Activated naive CD8-positive, alpha-beta T cell treated with anti-CD3 and anti-CD28 coated beads, Interleukin-2, amount 50 U/mL, for 24 hours (primary cell): ENCODE measurements at regions not wholly inside any gene's neighbourhood (a gene's known extent, or its start where the extent isn't known, plus 50 kb on each side); places are given as distances from the start of the nearest gene placed in this dataset.

Experiments used
- ATAC-seq: fragments of 150-1000 bp; cut with Tn5 transposase; one replicate; pipeline ENCODE4 v1.10.0; 2021
- DNase-seq: peaks from one replicate; pipeline ENCODE4 v3.0.0; 2021
- H3K27ac Mint-ChIP-seq: one replicate; pipeline ENCODE4 v1.8.0; 2021; ENCODE audit warnings: mild to moderate bottlenecking, mixed read lengths
- H3K27me3 Mint-ChIP-seq: one replicate; pipeline ENCODE4 v1.8.0; 2021; ENCODE audit warnings: mixed read lengths
- H3K36me3 Mint-ChIP-seq: one replicate; pipeline ENCODE4 v1.8.0; 2021; ENCODE audit warnings: low read depth, mixed read lengths
- H3K4me1 Mint-ChIP-seq: one replicate; pipeline ENCODE4 v1.8.0; 2021; ENCODE audit warnings: mixed read lengths
- H3K4me3 Mint-ChIP-seq: one replicate; pipeline ENCODE4 v1.8.0; 2021; ENCODE audit warnings: mild to moderate bottlenecking, moderate library complexity, mixed read lengths
- H3K9me3 Mint-ChIP-seq: one replicate; pipeline ENCODE4 v1.8.0; 2021; ENCODE audit warnings: mixed read lengths

GRCh38 chr10:3681642-3682554, 103.1 kb downstream of the KLF6 start:
- no peaks in the 10 kb centered on the region for H3K27me3 Mint-ChIP-seq
- no peak for ATAC-seq

GRCh38 chr10:3679950-3680629, 104.9 kb downstream of the KLF6 start:
- DNase-seq: no peak
- no peaks in the 10 kb centered on the region for H3K27me3 Mint-ChIP-seq
- no peak overlapping the region for H3K4me3 Mint-ChIP-seq
- ATAC-seq: no peak
- no peak overlapping the region for H3K27ac Mint-ChIP-seq
- H3K36me3 Mint-ChIP-seq: no peaks in the 10 kb centered on the region
- no peaks in the 10 kb centered on the region for H3K9me3 Mint-ChIP-seq
- H3K4me1 Mint-ChIP-seq: peaks cover 16% of the 10 kb centered on the region

More at GRCh38 chr10:3681642-3682554, 103.1 kb downstream of the KLF6 start:
- DNase-seq: no peak
- Mint-ChIP-seq H3K36me3 (no peaks in the 10 kb centered on the region), H3K9me3 (no peaks in the 10 kb centered on the region), H3K27ac (no peak overlapping the region), H3K4me3 (no peak overlapping the region), H3K4me1 (peaks cover 19% of the 10 kb centered on the region)

GRCh38 chr10:3678629-3679227, 106.3 kb downstream of the KLF6 start:
- no peak overlapping the region for H3K4me3 Mint-ChIP-seq
- DNase-seq (no peak), ATAC-seq (no peak)
- peaks cover 2% of the 10 kb centered on the region for H3K4me1 Mint-ChIP-seq
- no peak overlapping the region for H3K27ac Mint-ChIP-seq
- H3K27me3 Mint-ChIP-seq: no peaks in the 10 kb centered on the region
- H3K36me3 Mint-ChIP-seq: no peaks in the 10 kb centered on the region
- H3K9me3 Mint-ChIP-seq: no peaks in the 10 kb centered on the region

DNA sequence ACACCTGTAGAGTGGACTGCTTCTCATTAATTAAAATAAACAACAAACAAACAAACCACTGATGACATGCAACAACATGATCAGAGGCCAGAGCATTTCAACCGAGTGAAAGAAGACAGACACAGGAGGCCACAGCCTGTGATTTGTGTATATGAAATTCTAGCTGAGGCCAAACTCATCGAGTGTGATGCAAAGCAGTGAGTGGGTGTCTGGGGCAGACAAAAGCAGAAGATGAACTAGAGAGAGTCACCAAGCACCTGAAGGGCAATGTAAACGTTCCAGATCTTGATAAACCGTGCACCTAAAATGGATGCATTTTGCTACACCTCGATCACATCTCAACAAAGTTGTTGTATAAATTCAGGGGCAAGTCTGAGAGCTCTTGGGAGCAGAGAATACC, 108.4 kb downstream of the KLF6 start:
- H3K27ac Mint-ChIP-seq: no peak overlapping the region
- ATAC-seq (no peak), DNase-seq (no peak)
- no peaks in the 10 kb centered on the region for H3K9me3 Mint-ChIP-seq
- no peaks in the 10 kb centered on the region for H3K4me1 Mint-ChIP-seq
- H3K27me3 Mint-ChIP-seq: no peaks in the 10 kb centered on the region
- H3K4me3 Mint-ChIP-seq: no peak overlapping the region
- no peaks in the 10 kb centered on the region for H3K36me3 Mint-ChIP-seq

- no peak overlapping the region for H3K27ac Mint-ChIP-seq
- no peaks in the 10 kb centered on the region for H3K27me3 Mint-ChIP-seq
- H3K4me3 Mint-ChIP-seq: no peak overlapping the region
- H3K9me3 Mint-ChIP-seq: no peaks in the 10 kb centered on the region
- ATAC-seq: no peak
- H3K36me3 Mint-ChIP-seq: no peaks in the 10 kb centered on the region
- peaks cover 27% of the 10 kb centered on the region for H3K4me1 Mint-ChIP-seq
- no peak for DNase-seq
These were observed 112.8 kb downstream of the KLF6 start for GRCh38 chr10:3672220-3672619.

DNA sequence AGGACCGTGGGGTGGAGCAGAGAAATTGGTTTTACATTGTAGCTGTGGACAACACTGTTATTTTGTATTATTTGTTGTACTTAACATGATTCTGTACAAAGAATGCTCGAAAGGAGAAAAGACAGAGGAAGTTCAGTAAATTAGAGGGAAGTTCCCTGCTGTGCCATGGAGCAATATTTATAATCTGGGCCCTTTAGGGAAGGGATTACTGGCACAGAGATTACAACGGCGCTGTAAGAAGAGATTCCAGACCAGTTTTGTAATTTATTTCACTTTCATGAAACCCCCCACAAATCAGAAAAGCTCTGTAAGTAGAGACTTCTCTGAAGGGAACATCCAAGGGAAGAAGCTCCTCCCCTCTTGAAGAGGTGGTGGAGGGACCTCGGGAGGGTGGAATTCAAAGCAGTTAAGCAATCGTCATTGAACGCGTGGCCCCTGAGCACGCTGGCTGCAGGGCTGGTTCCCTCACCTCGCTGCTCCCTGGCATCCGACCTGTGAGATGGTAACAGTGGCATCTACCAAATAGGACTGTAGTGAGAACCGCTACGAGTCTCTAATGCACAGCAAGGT, 113.5 kb downstream of the KLF6 start:
- no peak overlapping the region for H3K4me3 Mint-ChIP-seq
- DNase-seq (no peak), ATAC-seq (no peak)
- no peaks in the 10 kb centered on the region for H3K36me3 Mint-ChIP-seq
- no peak overlapping the region for H3K27ac Mint-ChIP-seq
- H3K27me3 Mint-ChIP-seq: no peaks in the 10 kb centered on the region
- no peaks in the 10 kb centered on the region for H3K9me3 Mint-ChIP-seq
- peaks cover 35% of the 10 kb centered on the region for H3K4me1 Mint-ChIP-seq

- peak overlapping the region; percentile 74 for H3K27ac Mint-ChIP-seq
- peak overlapping the region; percentile 72 for H3K4me3 Mint-ChIP-seq
- no peaks in the 10 kb centered on the region for H3K27me3 Mint-ChIP-seq
- peaks cover 40% of the 10 kb centered on the region for H3K4me1 Mint-ChIP-seq
- DNase-seq (no peak), ATAC-seq (no peak)
- no peaks in the 10 kb centered on the region for H3K9me3 Mint-ChIP-seq
- no peaks in the 10 kb centered on the region for H3K36me3 Mint-ChIP-seq
These were observed 116.1 kb downstream of the KLF6 start for GRCh38 chr10:3668966-3669330.

DNA sequence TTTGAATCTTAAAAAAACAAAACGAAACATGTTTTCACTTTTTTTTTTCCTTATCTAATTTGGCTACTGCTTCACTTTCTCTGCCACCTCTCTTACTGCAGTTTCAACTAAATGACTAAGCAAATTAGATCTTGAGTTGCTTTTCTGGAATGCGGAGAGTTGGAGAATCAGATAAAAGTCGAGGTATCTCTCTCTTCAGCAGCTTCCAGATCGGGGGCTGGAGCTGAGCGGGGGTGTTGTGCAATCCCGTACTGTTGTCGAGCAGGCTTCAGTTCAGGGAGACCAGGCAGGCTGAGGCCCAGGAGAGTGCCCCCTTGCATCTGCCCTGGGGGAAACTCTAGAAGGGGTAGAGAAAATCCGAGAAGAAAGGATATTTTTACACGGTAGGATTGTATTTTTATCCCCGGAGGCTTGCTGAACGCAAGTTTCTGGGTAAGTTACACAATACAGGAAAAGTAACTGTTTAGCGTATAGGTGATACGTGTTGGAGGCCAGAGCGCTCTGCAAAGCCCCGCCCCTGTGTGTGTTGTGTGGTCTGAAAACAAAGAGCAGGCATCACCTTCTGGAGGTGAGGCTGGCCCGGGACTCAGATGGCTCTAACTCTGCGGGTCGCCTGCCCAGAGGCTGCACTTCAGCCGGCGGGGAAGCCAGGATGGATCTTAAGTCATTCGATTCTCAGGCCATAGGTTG, 116.6 kb downstream of the KLF6 start:
- DNase-seq (peak; percentile 53), ATAC-seq (peak; percentile 74)
- Mint-ChIP-seq H3K4me1 (peaks cover 40% of the 10 kb centered on the region), H3K27me3 (no peaks in the 10 kb centered on the region), H3K9me3 (no peaks in the 10 kb centered on the region), H3K4me3 (peak overlapping the region; percentile 72), H3K36me3 (no peaks in the 10 kb centered on the region), H3K27ac (peak overlapping the region; percentile 74)

- no peaks in the 10 kb centered on the region for H3K27me3 Mint-ChIP-seq
- H3K36me3 Mint-ChIP-seq: no peaks in the 10 kb centered on the region
- peak; percentile 51 for ATAC-seq
These were observed 118.3 kb downstream of the KLF6 start for GRCh38 chr10:3666525-3667302.

DNA sequence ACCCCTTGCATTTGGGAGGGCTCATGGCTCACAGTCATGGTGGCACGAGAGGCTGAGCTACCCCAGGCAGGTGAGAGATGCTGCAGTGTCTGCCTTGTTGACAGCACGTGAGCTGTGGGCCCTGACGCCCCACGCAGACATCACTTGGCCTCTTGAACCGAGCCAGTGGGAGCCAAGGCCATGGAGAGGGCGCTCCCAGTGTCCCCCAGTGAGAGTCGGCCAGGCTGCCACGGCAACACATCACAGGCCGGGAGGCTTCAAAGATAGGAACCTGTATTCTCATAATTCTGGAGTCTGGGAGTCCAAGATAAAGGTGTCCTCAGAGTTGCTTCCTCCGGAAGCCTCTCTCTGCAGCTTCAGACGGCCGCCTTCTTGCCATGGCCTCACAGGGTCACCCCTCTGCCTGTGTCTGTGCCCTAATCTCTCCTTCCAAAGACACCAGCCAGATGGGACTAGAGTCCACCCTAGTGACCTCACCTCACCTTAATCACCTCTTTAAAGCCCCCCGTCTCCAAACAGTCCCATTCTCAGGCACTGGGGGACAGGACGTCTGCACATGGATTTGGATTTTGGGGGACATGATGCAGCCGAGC, 119.6 kb downstream of the KLF6 start:
- H3K4me3 Mint-ChIP-seq: no peak overlapping the region
- no peaks in the 10 kb centered on the region for H3K36me3 Mint-ChIP-seq
- ATAC-seq (no peak), DNase-seq (no peak)
- no peaks in the 10 kb centered on the region for H3K9me3 Mint-ChIP-seq
- H3K4me1 Mint-ChIP-seq: peaks cover 40% of the 10 kb centered on the region
- no peaks in the 10 kb centered on the region for H3K27me3 Mint-ChIP-seq
- no peak overlapping the region for H3K27ac Mint-ChIP-seq

More at GRCh38 chr10:3666525-3667302, 118.3 kb downstream of the KLF6 start:
- H3K9me3 Mint-ChIP-seq: no peaks in the 10 kb centered on the region
- H3K27ac Mint-ChIP-seq: peak overlapping the region; percentile 13
- H3K4me3 Mint-ChIP-seq: peak overlapping the region; percentile 36
- peaks cover 40% of the 10 kb centered on the region for H3K4me1 Mint-ChIP-seq
- peak; percentile 32 for DNase-seq

DNA sequence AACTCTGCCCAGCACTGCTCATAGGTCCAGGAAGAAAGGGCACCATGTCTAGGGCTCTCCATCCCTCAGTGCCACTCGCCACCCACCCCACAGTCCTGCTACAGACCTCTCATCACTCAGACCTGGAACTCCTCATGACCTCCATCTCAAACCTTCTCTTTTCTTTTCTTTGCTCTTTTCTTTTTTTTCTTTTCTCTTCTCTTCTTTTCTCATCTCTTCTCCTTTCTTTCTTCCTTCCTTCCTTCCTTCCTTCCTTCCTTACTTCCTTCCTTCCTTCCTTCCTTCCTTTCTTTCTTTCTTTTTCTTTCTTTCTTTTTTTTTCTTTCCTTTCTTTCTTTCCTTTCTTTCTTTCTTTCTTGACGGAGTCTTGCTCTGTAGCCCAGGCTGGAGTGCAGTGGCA, 122.2 kb downstream of the KLF6 start:
- H3K4me3 Mint-ChIP-seq: no peak overlapping the region
- H3K27me3 Mint-ChIP-seq: no peaks in the 10 kb centered on the region

GRCh38 chr10:3661271-3661670, 123.7 kb downstream of the KLF6 start:
- no peak for DNase-seq

More for the DNA sequence above, 122.2 kb downstream of the KLF6 start:
- H3K9me3 Mint-ChIP-seq: no peaks in the 10 kb centered on the region
- ATAC-seq (no peak), DNase-seq (no peak)
- no peaks in the 10 kb centered on the region for H3K36me3 Mint-ChIP-seq
- peaks cover 19% of the 10 kb centered on the region for H3K4me1 Mint-ChIP-seq
- no peak overlapping the region for H3K27ac Mint-ChIP-seq

GRCh38 chr10:3660753-3661152, 124.3 kb downstream of the KLF6 start:
- Mint-ChIP-seq H3K4me1 (peaks cover 2% of the 10 kb centered on the region), H3K4me3 (no peak overlapping the region), H3K27ac (no peak overlapping the region), H3K27me3 (no peaks in the 10 kb centered on the region), H3K36me3 (no peaks in the 10 kb centered on the region), H3K9me3 (no peaks in the 10 kb centered on the region)
- peak; percentile 42 for ATAC-seq
- DNase-seq: no peak

More at GRCh38 chr10:3661271-3661670, 123.7 kb downstream of the KLF6 start:
- Mint-ChIP-seq H3K27me3 (no peaks in the 10 kb centered on the region), H3K4me1 (peaks cover 4% of the 10 kb centered on the region), H3K4me3 (no peak overlapping the region), H3K27ac (no peak overlapping the region), H3K9me3 (no peaks in the 10 kb centered on the region), H3K36me3 (no peaks in the 10 kb centered on the region)
- no peak for ATAC-seq
